ENCODE measurements at regions not wholly inside any gene's neighbourhood (a gene's known extent, or its start where the extent isn't known, plus 50 kb on each side); places are given as distances from the start of the nearest gene placed in this dataset.

DNA sequence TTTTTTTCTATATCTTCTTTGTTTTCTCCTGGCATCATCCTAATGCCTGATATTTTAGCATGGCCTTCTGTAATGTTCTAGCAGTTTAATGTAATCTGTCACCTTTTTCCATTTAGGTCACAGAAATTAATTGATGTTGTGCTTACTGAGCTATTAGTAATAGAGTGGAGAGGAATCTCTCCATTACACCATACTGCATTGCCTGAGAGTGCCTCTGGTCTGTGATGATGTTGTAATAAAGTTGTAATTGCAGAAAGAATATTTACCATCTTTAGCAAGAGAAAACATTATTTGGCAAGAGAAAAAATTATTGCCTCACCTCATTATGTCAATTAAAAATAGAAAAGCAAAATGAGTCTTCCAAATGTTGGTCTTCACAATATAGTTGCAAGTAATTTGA lies 213.2 kb downstream of the KCNJ3 start:
- intact Hi-C loops (cut with DNase I), result no loop called here
- TF ChIP-seq, protein P1, sequence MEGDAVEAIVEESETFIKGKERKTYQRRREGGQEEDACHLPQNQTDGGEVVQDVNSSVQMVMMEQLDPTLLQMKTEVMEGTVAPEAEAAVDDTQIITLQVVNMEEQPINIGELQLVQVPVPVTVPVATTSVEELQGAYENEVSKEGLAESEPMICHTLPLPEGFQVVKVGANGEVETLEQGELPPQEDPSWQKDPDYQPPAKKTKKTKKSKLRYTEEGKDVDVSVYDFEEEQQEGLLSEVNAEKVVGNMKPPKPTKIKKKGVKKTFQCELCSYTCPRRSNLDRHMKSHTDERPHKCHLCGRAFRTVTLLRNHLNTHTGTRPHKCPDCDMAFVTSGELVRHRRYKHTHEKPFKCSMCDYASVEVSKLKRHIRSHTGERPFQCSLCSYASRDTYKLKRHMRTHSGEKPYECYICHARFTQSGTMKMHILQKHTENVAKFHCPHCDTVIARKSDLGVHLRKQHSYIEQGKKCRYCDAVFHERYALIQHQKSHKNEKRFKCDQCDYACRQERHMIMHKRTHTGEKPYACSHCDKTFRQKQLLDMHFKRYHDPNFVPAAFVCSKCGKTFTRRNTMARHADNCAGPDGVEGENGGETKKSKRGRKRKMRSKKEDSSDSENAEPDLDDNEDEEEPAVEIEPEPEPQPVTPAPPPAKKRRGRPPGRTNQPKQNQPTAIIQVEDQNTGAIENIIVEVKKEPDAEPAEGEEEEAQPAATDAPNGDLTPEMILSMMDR (IDR thresholded peaks at IDR 0.05), result no peak
- TF ChIP-seq EP300 (IDR thresholded peaks at IDR 0.05) (no peak), POLR2A (IDR thresholded peaks at IDR 0.05) (no peak), POLR2AphosphoS5 (IDR thresholded peaks at IDR 0.05) (no peak)

DNA sequence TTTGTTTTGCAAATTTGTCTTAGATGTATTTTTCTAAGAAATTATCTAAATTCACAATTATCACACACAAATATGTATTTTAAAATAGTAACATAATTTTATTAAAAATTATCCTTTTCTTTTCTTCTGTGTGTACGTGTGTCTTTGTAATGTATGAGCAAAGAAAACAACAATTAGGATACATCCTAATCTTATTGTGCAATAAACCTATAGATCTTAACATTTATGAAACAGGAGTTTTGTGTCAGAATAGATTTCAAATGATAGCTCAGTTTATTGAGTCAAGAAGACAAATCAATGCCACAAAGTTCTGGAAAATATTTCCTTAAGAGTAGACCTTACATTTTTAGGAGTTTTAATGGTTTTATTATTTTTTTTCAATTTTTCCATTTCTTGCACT lies 212.2 kb downstream of the KCNJ3 start:
- DNase-seq, result no peak
- Histone ChIP-seq H3K4me3 (no peak overlapping the region), H3K27me3 (no peaks in the 10 kb centered on the region), H3K27ac (no peak overlapping the region), H3K4me1 (no peaks in the 10 kb centered on the region), H3K9me3 (no peaks in the 10 kb centered on the region), H3K36me3 (no peaks in the 10 kb centered on the region)
- intact Hi-C loops (cut with DNase I), result no loop called here
- TF ChIP-seq POLR2A (IDR thresholded peaks at IDR 0.05) (no peak), POLR2AphosphoS5 (IDR thresholded peaks at IDR 0.05) (no peak), EP300 (IDR thresholded peaks at IDR 0.05) (no peak)
- TF ChIP-seq, protein P1 (IDR thresholded peaks at IDR 0.05), result no peak
- 85 to 91% methylated on average over 1 of the region's 1 CpG for WGBS, 2 donors

More for the DNA sequence above, 213.2 kb downstream of the KCNJ3 start:
- Histone ChIP-seq H3K36me3 (no peaks in the 10 kb centered on the region), H3K4me1 (no peaks in the 10 kb centered on the region), H3K27ac (no peak overlapping the region), H3K9me3 (no peaks in the 10 kb centered on the region), H3K4me3 (no peak overlapping the region), H3K27me3 (no peaks in the 10 kb centered on the region)
- DNase-seq, result no peak

DNA sequence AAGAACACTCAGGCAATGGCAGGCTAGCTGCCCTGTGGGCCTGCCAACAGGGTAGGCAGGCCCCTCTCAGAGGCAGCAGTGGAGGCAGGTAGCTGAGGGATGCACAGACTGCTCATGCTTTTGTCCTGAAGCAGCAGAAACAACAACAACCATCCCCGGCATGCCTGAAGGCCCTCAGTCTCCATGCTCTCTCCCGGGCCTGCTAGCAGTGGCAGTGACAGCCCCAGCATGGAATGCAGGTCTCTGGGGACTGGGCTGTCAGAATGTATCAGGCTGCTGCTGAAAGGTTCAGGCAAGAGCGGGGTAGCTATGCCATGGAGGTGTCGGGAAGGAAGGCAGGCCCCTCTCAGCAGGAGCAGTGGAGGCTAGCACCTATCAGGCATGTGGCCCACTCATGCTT lies 209.8 kb downstream of the KCNJ3 start:
- Histone ChIP-seq H3K4me1 (no peaks in the 10 kb centered on the region), H3K27ac (no peak overlapping the region), H3K4me3 (no peak overlapping the region), H3K27me3 (no peaks in the 10 kb centered on the region), H3K36me3 (no peaks in the 10 kb centered on the region), H3K9me3 (no peaks in the 10 kb centered on the region)
- intact Hi-C loops (cut with DNase I), result no loop called here
- TF ChIP-seq, protein P1 (IDR thresholded peaks at IDR 0.05), result no peak
- no peak for TF ChIP-seq EP300 (IDR thresholded peaks at IDR 0.05)
- TF ChIP-seq POLR2AphosphoS5 (IDR thresholded peaks at IDR 0.05), result no peak
- TF ChIP-seq POLR2A (IDR thresholded peaks at IDR 0.05), result no peak
- WGBS, 2 donors, result 95% methylated on average over 4 of the region's 4 CpGs
- no peak for DNase-seq

Small RNA genes lying in the stretch of these regions (small RNA-seq; reads per million reads assigned to genes)
- gene MTCO1P45 (0 reads per million in 3 donors), gene RNU6-1001P (0 reads per million in 3 donors), gene RNU6-546P (0 reads per million in 3 donors)

Measured in sigmoid colon (tissue), 6 donors.